B cell (primary cell): ENCODE measurements at regions not wholly inside any gene's neighbourhood (a gene's known extent, or its start where the extent isn't known, plus 50 kb on each side); places are given as distances from the start of the nearest gene placed in this dataset.

Experiments used
- ATAC-seq: fragments of 200-7000 bp; cut with Tn5 transposase; one replicate; pipeline ENCODE4 v1.10.0; 2021; ENCODE audit warnings: low read depth, mild to moderate bottlenecking, moderate number of reproducible peaks, moderate library complexity
- CTCF ChIA-PET: fragments of 350-600 bp; sonication (Branson Sonifier 250); formaldehyde crosslinking; loops from one replicate; lab custom pipeline; 2021; ENCODE audit warnings: antibody characterized with exemption, inconsistent platforms; lab: Charles Lee
- POLR2A ChIA-PET: fragments of 350-600 bp; sonication (Branson Sonifier 250); formaldehyde crosslinking; loops from one replicate; lab custom pipeline; 2021; ENCODE audit warnings: antibody characterized with exemption; lab: Charles Lee
- DNase-seq: peaks from one replicate; pipeline ENCODE4 v3.0.0; 2013
- H2AFZ ChIP-seq: 2 replicates; pipeline ENCODE4 v1.6.1; 2012; ENCODE audit warnings: mild to moderate bottlenecking, low read depth, low read length; ENCODE audit not compliant: insufficient read depth, poor library complexity, severe bottlenecking
- H3K27ac ChIP-seq, 2 donors: 1 replicate in 1 of 2; 2 replicates in 1 of 2; pipeline ENCODE4 v1.5.1; 2012 to 2013; ENCODE audit warnings: low read length in 2 of 2, mild to moderate bottlenecking in 2 of 2, moderate library complexity in 1 of 2
- H3K27me3 ChIP-seq, 4 experiments: fragments of 200-600 bp in 1 of 4; sonication (generic) in 1 of 4; replicated peaks in 1 of 4; 1 replicate in 2 of 4; 2 replicates in 2 of 4; pipeline versions ENCODE4 v1.6.1 to v1.7.0; 2013 to 2016; ENCODE audit warnings: low read length in 3 of 4, mild to moderate bottlenecking in 2 of 4, mixed read lengths in 1 of 4, moderate library complexity in 1 of 4; ENCODE audit not compliant: insufficient read depth in 4 of 4, control insufficient read depth in 3 of 4; ENCODE audit errors: control extremely low read depth in 1 of 4
- H3K36me3 ChIP-seq, 2 experiments: replicated peaks in 1 of 2; 1 replicate in 1 of 2; 2 replicates in 1 of 2; pipeline versions ENCODE4 v1.6.1 to v1.7.1; 2013; ENCODE audit warnings: low read length in 1 of 2; ENCODE audit not compliant: insufficient read depth in 2 of 2, control insufficient read depth in 1 of 2; ENCODE audit errors: control extremely low read depth in 1 of 2, extremely low read depth in 1 of 2
- H3K4me1 ChIP-seq, 2 donors: fragments of 200-600 bp in 1 of 2; sonication (generic) in 1 of 2; 1 replicate in 1 of 2; 2 replicates in 1 of 2; pipeline versions ENCODE4 v1.5.1 to v1.6.1; 2013 to 2017; ENCODE audit warnings: low read length in 2 of 2; ENCODE audit not compliant: control insufficient read depth in 2 of 2, insufficient read depth in 2 of 2
- H3K4me2 ChIP-seq: replicated peaks from 2 replicates; pipeline ENCODE3; 2012; ENCODE audit warnings: mild to moderate bottlenecking, low read depth, low read length; ENCODE audit not compliant: poor library complexity, severe bottlenecking
- H3K4me3 ChIP-seq, 5 experiments: fragments of 200-600 bp in 1 of 5; sonication (generic) in 1 of 5; 1 replicate in 3 of 5; 2 replicates in 2 of 5; pipeline versions ENCODE4 v1.5.1 to v1.7.0; 2011 to 2016; ENCODE audit warnings: low read length in 4 of 5, mild to moderate bottlenecking in 4 of 5, low read depth in 2 of 5, control low read depth in 1 of 5, moderate library complexity in 1 of 5; ENCODE audit not compliant: insufficient read depth in 1 of 5; ENCODE audit errors: control extremely low read depth in 1 of 5, extremely low read depth in 1 of 5
- H3K79me2 ChIP-seq: fragments of 200-600 bp; sonication (generic); one replicate; pipeline ENCODE4 v1.6.0; 2016; ENCODE audit warnings: low read length; ENCODE audit not compliant: control insufficient read depth, insufficient read depth
- H3K9ac ChIP-seq: fragments of 200-600 bp; sonication (generic); 2 replicates; pipeline ENCODE4 v1.6.1; 2017; ENCODE audit warnings: mild to moderate bottlenecking, low read length, moderate library complexity
- H3K9me3 ChIP-seq, 3 donors: one replicate each; pipeline versions ENCODE4 v1.6.1 to v1.7.1; 2013; ENCODE audit warnings: low read length in 2 of 3; ENCODE audit not compliant: control insufficient read depth in 2 of 3, insufficient read depth in 1 of 3; ENCODE audit errors: control extremely low read depth in 1 of 3
- H4K20me1 ChIP-seq: 2 replicates; pipeline ENCODE4 v1.6.0; 2012; ENCODE audit warnings: mild to moderate bottlenecking, low read length; ENCODE audit not compliant: insufficient read depth, control insufficient read depth, poor library complexity, severe bottlenecking
- H3K27ac Mint-ChIP-seq: one replicate; pipeline ENCODE4 v1.8.0; 2021; ENCODE audit warnings: mixed read lengths
- H3K27me3 Mint-ChIP-seq: one replicate; pipeline ENCODE4 v1.8.0; 2021; ENCODE audit warnings: mixed read lengths
- H3K4me1 Mint-ChIP-seq: one replicate; pipeline ENCODE4 v1.8.0; 2021; ENCODE audit warnings: mixed read lengths
- H3K4me3 Mint-ChIP-seq: one replicate; pipeline ENCODE4 v1.8.0; 2021; ENCODE audit warnings: mixed read lengths
- H3K9me3 Mint-ChIP-seq: one replicate; pipeline ENCODE4 v1.8.0; 2022; ENCODE audit warnings: mixed read lengths; ENCODE audit not compliant: insufficient read depth
- EZH2 ChIP-seq: IDR thresholded peaks from 2 replicates; pipeline ENCODE4 v1.6.1; 2012; ENCODE audit warnings: borderline replicate concordance, low read depth, mild to moderate bottlenecking, moderate library complexity, low read length; ENCODE audit not compliant: insufficient read depth, poor library complexity, severe bottlenecking
- WGBS: methylation state at CpG from one replicate; pipeline ENCODE4 v1.1.5; 2013; ENCODE audit warnings: missing lambda C conversion rate; ENCODE audit not compliant: insufficient coverage; 5-methylcytosine and 5-hydroxymethylcytosine counted together
- intact Hi-C: fragments of 100-400 bp; cut with micrococcal nuclease; formaldehyde crosslinking; loops from one replicate; pipeline ENCODE4 v1.10.0; 2022
- TF ChIP-seq, protein P1 (sequence below): fragments of 200-600 bp; IDR thresholded peaks from one replicate; pipeline ENCODE4 v1.8.0; 2022; ENCODE audit warnings: antibody characterized with exemption, mild to moderate bottlenecking

DNA sequence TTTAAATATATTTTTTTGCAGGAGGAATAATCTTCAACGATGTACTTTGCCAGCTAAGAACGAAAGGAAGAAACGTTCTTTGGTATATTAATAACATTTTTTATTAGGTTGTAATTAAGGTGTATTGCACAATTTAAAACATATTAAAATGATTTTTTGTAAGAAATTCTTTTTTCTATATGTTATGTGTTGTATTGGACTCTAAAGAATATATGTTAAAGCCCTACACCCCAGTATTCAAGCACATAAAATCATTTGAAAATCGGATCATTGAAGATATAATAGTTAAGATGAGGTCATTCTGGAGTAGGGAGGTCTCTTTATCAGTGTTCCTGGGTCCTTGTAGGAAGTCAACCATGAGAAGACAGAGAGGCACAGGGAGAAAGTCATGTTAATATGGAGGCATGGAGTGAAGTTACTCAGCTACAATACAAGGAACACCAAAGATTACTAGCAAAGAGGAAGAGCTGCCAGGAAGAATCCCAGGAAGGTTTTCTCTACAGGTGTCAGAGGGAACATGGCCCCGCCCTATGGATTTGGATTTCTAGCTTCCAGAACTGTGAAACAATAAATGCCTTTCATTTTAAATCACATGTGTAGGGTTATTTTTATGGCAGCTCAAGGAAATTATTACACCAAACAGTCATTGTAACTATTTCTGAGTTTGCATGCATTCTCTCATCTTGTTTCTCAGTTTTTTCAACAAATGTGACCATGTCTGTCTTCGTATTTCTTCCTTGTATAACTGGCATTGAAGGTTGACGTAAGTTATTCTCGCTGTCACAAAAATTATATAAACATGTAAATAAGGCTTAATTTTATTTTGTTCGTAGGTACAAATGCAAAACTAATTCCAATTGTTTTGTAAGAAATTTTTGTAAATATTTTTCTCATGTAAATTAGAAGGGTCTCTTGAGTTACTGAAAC lies 75.4 kb upstream of the VPREB1 start:
- H3K4me2 ChIP-seq = peak overlapping the region; percentile 86
- Mint-ChIP-seq H3K9me3 (no peaks in the 10 kb centered on the region), H3K27ac (peak overlapping the region; percentile 100), H3K27me3 (no peaks in the 10 kb centered on the region), H3K4me3 (peak overlapping the region; percentile 20), H3K4me1 (peaks cover 76% of the 10 kb centered on the region)
- whole genome bisulfite sequencing = no CpG with 5 or more reads among the region's 9 CpGs
- H3K36me3 ChIP-seq = no peaks in the 10 kb centered on the region
- POLR2A ChIA-PET = interaction anchor here (1.2 to 5.2 kb wide), 6 partner anchors 9 to 46 kb away, joined by 3 to 38 read pairs (median 6); no protein-coding TSS in a partner anchor
- peak; percentile 8 for DNase-seq
- no peak overlapping the region for H2AFZ ChIP-seq
- no peaks in the 10 kb centered on the region for H3K9me3 ChIP-seq
- intact Hi-C loops = loop anchor here (5.0 kb wide), 1 partner anchor 768 kb away; no protein-coding TSS in a partner anchor
- TF ChIP-seq, protein P1, sequence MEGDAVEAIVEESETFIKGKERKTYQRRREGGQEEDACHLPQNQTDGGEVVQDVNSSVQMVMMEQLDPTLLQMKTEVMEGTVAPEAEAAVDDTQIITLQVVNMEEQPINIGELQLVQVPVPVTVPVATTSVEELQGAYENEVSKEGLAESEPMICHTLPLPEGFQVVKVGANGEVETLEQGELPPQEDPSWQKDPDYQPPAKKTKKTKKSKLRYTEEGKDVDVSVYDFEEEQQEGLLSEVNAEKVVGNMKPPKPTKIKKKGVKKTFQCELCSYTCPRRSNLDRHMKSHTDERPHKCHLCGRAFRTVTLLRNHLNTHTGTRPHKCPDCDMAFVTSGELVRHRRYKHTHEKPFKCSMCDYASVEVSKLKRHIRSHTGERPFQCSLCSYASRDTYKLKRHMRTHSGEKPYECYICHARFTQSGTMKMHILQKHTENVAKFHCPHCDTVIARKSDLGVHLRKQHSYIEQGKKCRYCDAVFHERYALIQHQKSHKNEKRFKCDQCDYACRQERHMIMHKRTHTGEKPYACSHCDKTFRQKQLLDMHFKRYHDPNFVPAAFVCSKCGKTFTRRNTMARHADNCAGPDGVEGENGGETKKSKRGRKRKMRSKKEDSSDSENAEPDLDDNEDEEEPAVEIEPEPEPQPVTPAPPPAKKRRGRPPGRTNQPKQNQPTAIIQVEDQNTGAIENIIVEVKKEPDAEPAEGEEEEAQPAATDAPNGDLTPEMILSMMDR = no peak
- TF ChIP-seq EZH2 = no peak
- CTCF ChIA-PET = interaction anchor here (0.6 to 11.6 kb wide), 19 partner anchors 11 to 773 kb away, joined by 3 to 166 read pairs (median 5); no protein-coding TSS in a partner anchor
- H3K79me2 ChIP-seq = no peaks in the 10 kb centered on the region
- H3K4me1 ChIP-seq = peaks cover 71 to 80% of the 10 kb centered on the region in 2 donors
- H4K20me1 ChIP-seq = no peaks in the 10 kb centered on the region
- H3K9ac ChIP-seq = peak overlapping the region; percentile 73
- no peak for ATAC-seq
- peak overlapping the region; percentile 96 to 98 for H3K27ac ChIP-seq
- peak overlapping the region in 1 of 5 experiments; percentile 56 for H3K4me3 ChIP-seq
- H3K27me3 ChIP-seq = no peaks in the 10 kb centered on the region
